ENCODE measurements at regions not wholly inside any gene's neighbourhood (a gene's known extent, or its start where the extent isn't known, plus 50 kb on each side); places are given as distances from the start of the nearest gene placed in this dataset.

DNA sequence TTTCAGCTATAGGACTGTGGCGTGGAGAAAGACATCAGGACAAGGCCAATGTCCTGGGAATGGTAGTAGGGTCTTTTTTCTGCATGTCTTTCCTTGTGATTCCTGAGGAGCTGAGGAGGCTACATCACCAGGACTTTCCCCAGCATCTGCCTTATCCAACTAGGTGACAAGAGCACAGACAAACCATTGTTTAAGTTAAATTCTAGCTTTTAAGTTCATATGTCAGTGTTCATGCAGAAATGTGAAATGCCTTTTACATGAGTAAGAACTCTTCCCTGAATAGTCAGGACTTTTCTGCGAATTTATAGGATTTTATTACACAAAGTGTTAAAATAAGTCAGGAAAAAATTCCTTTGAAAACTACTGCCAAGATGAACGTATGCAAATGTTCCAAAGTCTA, 154.2 kb downstream of the PTGER3 start:
- no peak overlapping the region for H2AFZ ChIP-seq (ENCODE audit: low read depth, low read length)
- H3K79me2 ChIP-seq (ENCODE audit: control insufficient read depth, insufficient read depth, low read length) = no peaks in the 10 kb centered on the region
- no peaks in the 10 kb centered on the region for H3K36me3 ChIP-seq (ENCODE audit: control insufficient read depth, insufficient read depth, low read length)
- DNase-seq (ENCODE audit: extremely low read depth in 1 of 4, low spot score in 3 of 4) (no peak), FAIRE-seq (no peak), ATAC-seq (no peak)
- no peaks in the 10 kb centered on the region for H4K20me1 ChIP-seq (replicated peaks; ENCODE audit: control insufficient read depth, insufficient read depth, low read length)
- H3K9me3 ChIP-seq (replicated peaks; ENCODE audit: control insufficient read depth, insufficient read depth, low read depth, low read length) = no peaks in the 10 kb centered on the region
- H3K27ac ChIP-seq (ENCODE audit: extremely low read depth, low read depth, low read length) = no peak overlapping the region
- H3K4me2 ChIP-seq (ENCODE audit: insufficient read depth, low read length) = no peak overlapping the region
- in situ Hi-C loops (cut with MboI) (no loop called here), intact Hi-C loops (cut with micrococcal nuclease) (loop anchor here (5.0 kb wide), 1 partner anchor 206 kb away; no protein-coding TSS in a partner anchor)
- no peak overlapping the region for H3K4me3 ChIP-seq
- ChIA-PET POLR2A (interaction anchor here (0.5 kb wide), 1 partner anchor 86 kb away, joined by 3 read pairs; no protein-coding TSS in a partner anchor), CTCF (ENCODE audit: low intra/inter-chr PET ratio) (no interaction called here)
- H3K9me1 ChIP-seq (ENCODE audit: control insufficient read depth, insufficient read depth, low read length) = no peaks in the 10 kb centered on the region
- no TSS peak for BruUV-seq (replicated peaks)
- 31% methylated on average over 3 of the region's 3 CpGs for WGBS (ENCODE audit: insufficient coverage, low coverage, missing lambda C conversion rate)
- peaks cover 0 to 35% of the 10 kb centered on the region in 2 experiments; a peak in 3 of 5 replicates for H3K4me1 ChIP-seq (replicated peaks in 1 of 2; ENCODE audit: control insufficient read depth in 2 of 2, insufficient read depth in 2 of 2, low read length in 2 of 2)
- no peaks in the 10 kb centered on the region for H3K27me3 ChIP-seq (ENCODE audit: control insufficient read depth in 2 of 2, insufficient read depth in 2 of 2, low read length in 2 of 2)
- H3K9ac ChIP-seq (ENCODE audit: insufficient read depth in 1 of 2, low read depth in 2 of 2, low read length in 2 of 2) = no peak overlapping the region
- no peak for TF ChIP-seq MBD2 (IDR thresholded peaks at IDR 0.05; ENCODE audit: borderline replicate concordance, low read depth)
- no peak for TF ChIP-seq DDX20 (tag; IDR thresholded peaks at IDR 0.05; ENCODE audit: low read depth)
- TF ChIP-seq ILK (tag; IDR thresholded peaks at IDR 0.05; ENCODE audit: borderline replicate concordance, low read depth) = no peak
- TF ChIP-seq ETV6 (IDR thresholded peaks at IDR 0.05; ENCODE audit: borderline replicate concordance in 1 of 2, low read depth in 2 of 2, low read length in 1 of 2) = no peak
- TF ChIP-seq ETV6 (CRISPR knock-in tag; IDR thresholded peaks at IDR 0.05; ENCODE audit: borderline replicate concordance) = no peak
- no peak for TF ChIP-seq ETV1 (tag; conservative IDR thresholded peaks at IDR 0.05; ENCODE audit: low read depth)
- TF ChIP-seq ZNF12 (CRISPR knock-in tag; IDR thresholded peaks at IDR 0.05) = no peak
- TF ChIP-seq, protein P1, sequence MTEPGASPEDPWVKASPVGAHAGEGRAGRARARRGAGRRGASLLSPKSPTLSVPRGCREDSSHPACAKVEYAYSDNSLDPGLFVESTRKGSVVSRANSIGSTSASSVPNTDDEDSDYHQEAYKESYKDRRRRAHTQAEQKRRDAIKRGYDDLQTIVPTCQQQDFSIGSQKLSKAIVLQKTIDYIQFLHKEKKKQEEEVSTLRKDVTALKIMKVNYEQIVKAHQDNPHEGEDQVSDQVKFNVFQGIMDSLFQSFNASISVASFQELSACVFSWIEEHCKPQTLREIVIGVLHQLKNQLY (CRISPR knock-in tag; conservative IDR thresholded peaks at IDR 0.05) = no peak
- no peak for TF ChIP-seq TRIM24 (IDR thresholded peaks at IDR 0.05)
- TF ChIP-seq, protein P2, sequence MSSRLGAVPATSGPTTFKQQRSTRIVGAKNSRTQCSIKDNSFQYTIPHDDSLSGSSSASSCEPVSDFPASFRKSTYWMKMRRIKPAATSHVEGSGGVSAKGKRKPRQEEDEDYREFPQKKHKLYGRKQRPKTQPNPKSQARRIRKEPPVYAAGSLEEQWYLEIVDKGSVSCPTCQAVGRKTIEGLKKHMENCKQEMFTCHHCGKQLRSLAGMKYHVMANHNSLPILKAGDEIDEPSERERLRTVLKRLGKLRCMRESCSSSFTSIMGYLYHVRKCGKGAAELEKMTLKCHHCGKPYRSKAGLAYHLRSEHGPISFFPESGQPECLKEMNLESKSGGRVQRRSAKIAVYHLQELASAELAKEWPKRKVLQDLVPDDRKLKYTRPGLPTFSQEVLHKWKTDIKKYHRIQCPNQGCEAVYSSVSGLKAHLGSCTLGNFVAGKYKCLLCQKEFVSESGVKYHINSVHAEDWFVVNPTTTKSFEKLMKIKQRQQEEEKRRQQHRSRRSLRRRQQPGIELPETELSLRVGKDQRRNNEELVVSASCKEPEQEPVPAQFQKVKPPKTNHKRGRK (tag; IDR thresholded peaks at IDR 0.05) = no peak
- TF ChIP-seq POLR2B (IDR thresholded peaks at IDR 0.05; ENCODE audit: low read depth, partially characterized antibody) = no peak
- TF ChIP-seq FOXA1 (IDR thresholded peaks at IDR 0.05; ENCODE audit: borderline replicate concordance) = no peak
- TF ChIP-seq CBX5 (IDR thresholded peaks at IDR 0.05; ENCODE audit: borderline replicate concordance, low read depth) = no peak
- TF ChIP-seq IRF1 (CRISPR knock-in tag; IDR thresholded peaks at IDR 0.05; ENCODE audit: borderline replicate concordance) = no peak
- no peak for TF ChIP-seq ZHX1 (conservative IDR thresholded peaks at IDR 0.05; ENCODE audit: low read length)
- TF ChIP-seq RBFOX2 (IDR thresholded peaks at IDR 0.05; ENCODE audit: low read depth, low read length) = no peak

Measured in K562 (cell line).